GM23248 (cell line): ENCODE measurements at regions not wholly inside any gene's neighbourhood (a gene's known extent, or its start where the extent isn't known, plus 50 kb on each side); places are given as distances from the start of the nearest gene placed in this dataset.

Experiments
- EZH2 ChIP-seq: fragments of 200-600 bp; sonication (generic); IDR thresholded peaks from 2 replicates; pipeline ENCODE4 v1.6.1; 2018; ENCODE audit warnings: antibody characterized with exemption, mild to moderate bottlenecking; ENCODE audit not compliant: insufficient read depth, poor library complexity, severe bottlenecking
- EZH2phosphoT487 ChIP-seq: fragments of 200-600 bp; sonication (generic); IDR thresholded peaks from 2 replicates; pipeline ENCODE4 v1.6.1; 2018; ENCODE audit warnings: antibody characterized with exemption, moderate library complexity, mild to moderate bottlenecking, low read depth; ENCODE audit not compliant: insufficient read depth

- TF ChIP-seq EZH2 (no peak), EZH2phosphoT487 (no peak)
Measured at GRCh38 chr6:144646093-144647056, 361.2 kb downstream of the UTRN start.
